ENCODE measurements at regions not wholly inside any gene's neighbourhood (a gene's known extent, or its start where the extent isn't known, plus 50 kb on each side); places are given as distances from the start of the nearest gene placed in this dataset.

GRCh38 chr1:232474826-232475225 is 155.1 kb downstream of the SIPA1L2 start:
- peak overlapping the region; percentile 37 for H3K27ac Mint-ChIP-seq
- H3K4me1 Mint-ChIP-seq: no peaks in the 10 kb centered on the region
- ATAC-seq (no peak), DNase-seq (no peak)
- no peaks in the 10 kb centered on the region for H3K27me3 Mint-ChIP-seq
- H3K36me3 Mint-ChIP-seq (ENCODE audit: low read depth): peaks cover 3% of the 10 kb centered on the region
- no peak overlapping the region for H3K4me3 Mint-ChIP-seq
- no peaks in the 10 kb centered on the region for H3K9me3 ChIP-seq (ENCODE audit: control insufficient read depth, low read length, poor library complexity, severe bottlenecking)

- Mint-ChIP-seq H3K4me3 (no peak overlapping the region), H3K36me3 (ENCODE audit: low read depth) (peaks cover 3% of the 10 kb centered on the region), H3K27ac (no peak overlapping the region), H3K27me3 (no peaks in the 10 kb centered on the region), H3K4me1 (no peaks in the 10 kb centered on the region)
- no peaks in the 10 kb centered on the region for H3K9me3 ChIP-seq (ENCODE audit: control insufficient read depth, low read length, poor library complexity, severe bottlenecking)
- ATAC-seq (no peak), DNase-seq (no peak)
Measured at GRCh38 chr1:232473900-232474299, 156.0 kb downstream of the SIPA1L2 start.

GRCh38 chr1:232473324-232473723 is 156.6 kb downstream of the SIPA1L2 start:
- peaks cover 3% of the 10 kb centered on the region for H3K36me3 Mint-ChIP-seq (ENCODE audit: low read depth)
- no peaks in the 10 kb centered on the region for H3K27me3 Mint-ChIP-seq
- H3K4me1 Mint-ChIP-seq: no peaks in the 10 kb centered on the region
- ATAC-seq: no peak
- no peak overlapping the region for H3K27ac Mint-ChIP-seq
- no peak overlapping the region for H3K4me3 Mint-ChIP-seq
- no peaks in the 10 kb centered on the region for H3K9me3 ChIP-seq (ENCODE audit: control insufficient read depth, low read length, poor library complexity, severe bottlenecking)
- DNase-seq: no peak

- Mint-ChIP-seq H3K4me1 (no peaks in the 10 kb centered on the region), H3K4me3 (no peak overlapping the region), H3K36me3 (ENCODE audit: low read depth) (peaks cover 3% of the 10 kb centered on the region), H3K27me3 (no peaks in the 10 kb centered on the region), H3K27ac (no peak overlapping the region)
- H3K9me3 ChIP-seq (ENCODE audit: control insufficient read depth, low read length, poor library complexity, severe bottlenecking): no peaks in the 10 kb centered on the region
- DNase-seq: no peak
- no peak for ATAC-seq
Measured at GRCh38 chr1:232472485-232473041, 157.4 kb downstream of the SIPA1L2 start.

GRCh38 chr1:232471250-232471649 is 158.7 kb downstream of the SIPA1L2 start:
- H3K9me3 ChIP-seq (ENCODE audit: control insufficient read depth, low read length, poor library complexity, severe bottlenecking): no peaks in the 10 kb centered on the region
- Mint-ChIP-seq H3K27me3 (no peaks in the 10 kb centered on the region), H3K27ac (no peak overlapping the region), H3K4me3 (peak overlapping the region; percentile 3), H3K36me3 (ENCODE audit: low read depth) (peaks cover 3% of the 10 kb centered on the region), H3K4me1 (no peaks in the 10 kb centered on the region)
- DNase-seq (no peak), ATAC-seq (no peak)

GRCh38 chr1:232470711-232471110 is 159.2 kb downstream of the SIPA1L2 start:
- Mint-ChIP-seq H3K27ac (no peak overlapping the region), H3K4me1 (no peaks in the 10 kb centered on the region), H3K4me3 (no peak overlapping the region), H3K27me3 (no peaks in the 10 kb centered on the region), H3K36me3 (ENCODE audit: low read depth) (peaks cover 3% of the 10 kb centered on the region)
- no peak for DNase-seq
- no peak for ATAC-seq
- no peaks in the 10 kb centered on the region for H3K9me3 ChIP-seq (ENCODE audit: control insufficient read depth, low read length, poor library complexity, severe bottlenecking)

GRCh38 chr1:232468249-232468648 is 161.7 kb downstream of the SIPA1L2 start:
- no peak for DNase-seq
- no peaks in the 10 kb centered on the region for H3K9me3 ChIP-seq (ENCODE audit: control insufficient read depth, low read length, poor library complexity, severe bottlenecking)
- no peaks in the 10 kb centered on the region for H3K27me3 Mint-ChIP-seq
- H3K27ac Mint-ChIP-seq: no peak overlapping the region
- H3K4me1 Mint-ChIP-seq: no peaks in the 10 kb centered on the region
- ATAC-seq: no peak
- no peaks in the 10 kb centered on the region for H3K36me3 Mint-ChIP-seq (ENCODE audit: low read depth)
- no peak overlapping the region for H3K4me3 Mint-ChIP-seq

- DNase-seq (no peak), ATAC-seq (no peak)
- Mint-ChIP-seq H3K36me3 (ENCODE audit: low read depth) (no peaks in the 10 kb centered on the region), H3K4me1 (no peaks in the 10 kb centered on the region), H3K27me3 (no peaks in the 10 kb centered on the region), H3K4me3 (no peak overlapping the region), H3K27ac (no peak overlapping the region)
- H3K9me3 ChIP-seq (ENCODE audit: control insufficient read depth, low read length, poor library complexity, severe bottlenecking): no peaks in the 10 kb centered on the region
Measured at GRCh38 chr1:232467073-232467760, 162.7 kb downstream of the SIPA1L2 start.

GRCh38 chr1:232464325-232464724 is 165.6 kb downstream of the SIPA1L2 start:
- Mint-ChIP-seq H3K4me1 (no peaks in the 10 kb centered on the region), H3K27ac (no peak overlapping the region), H3K4me3 (no peak overlapping the region), H3K27me3 (no peaks in the 10 kb centered on the region), H3K36me3 (ENCODE audit: low read depth) (no peaks in the 10 kb centered on the region)
- ATAC-seq (no peak), DNase-seq (no peak)
- no peaks in the 10 kb centered on the region for H3K9me3 ChIP-seq (ENCODE audit: control insufficient read depth, low read length, poor library complexity, severe bottlenecking)

- H3K27me3 Mint-ChIP-seq: no peaks in the 10 kb centered on the region
- H3K36me3 Mint-ChIP-seq (ENCODE audit: low read depth): peaks cover 2% of the 10 kb centered on the region
- H3K4me3 Mint-ChIP-seq: no peak overlapping the region
Measured at GRCh38 chr1:232463225-232463624, 166.7 kb downstream of the SIPA1L2 start.

GRCh38 chr1:232462213-232462612 is 167.7 kb downstream of the SIPA1L2 start:
- H3K36me3 Mint-ChIP-seq (ENCODE audit: low read depth): peaks cover 2% of the 10 kb centered on the region
- no peak overlapping the region for H3K27ac Mint-ChIP-seq
- DNase-seq: no peak
- no peak for ATAC-seq
- H3K27me3 Mint-ChIP-seq: no peaks in the 10 kb centered on the region
- H3K4me1 Mint-ChIP-seq: no peaks in the 10 kb centered on the region
- H3K9me3 ChIP-seq (ENCODE audit: control insufficient read depth, low read length, poor library complexity, severe bottlenecking): no peaks in the 10 kb centered on the region
- no peak overlapping the region for H3K4me3 Mint-ChIP-seq

More at GRCh38 chr1:232463225-232463624, 166.7 kb downstream of the SIPA1L2 start:
- no peak for DNase-seq
- H3K9me3 ChIP-seq (ENCODE audit: control insufficient read depth, low read length, poor library complexity, severe bottlenecking): no peaks in the 10 kb centered on the region
- ATAC-seq: no peak
- Mint-ChIP-seq H3K4me1 (no peaks in the 10 kb centered on the region), H3K27ac (no peak overlapping the region)

- no peaks in the 10 kb centered on the region for H3K9me3 ChIP-seq (ENCODE audit: control insufficient read depth, low read length, poor library complexity, severe bottlenecking)
- DNase-seq (no peak), ATAC-seq (no peak)
- no peaks in the 10 kb centered on the region for H3K4me1 Mint-ChIP-seq
- H3K36me3 Mint-ChIP-seq (ENCODE audit: low read depth): peaks cover 2% of the 10 kb centered on the region
- no peaks in the 10 kb centered on the region for H3K27me3 Mint-ChIP-seq
- no peak overlapping the region for H3K27ac Mint-ChIP-seq
- H3K4me3 Mint-ChIP-seq: no peak overlapping the region
Measured at GRCh38 chr1:232459826-232460225, 170.1 kb downstream of the SIPA1L2 start.

- no peak overlapping the region for H3K27ac Mint-ChIP-seq
- H3K36me3 Mint-ChIP-seq (ENCODE audit: low read depth): peaks cover 2% of the 10 kb centered on the region
- DNase-seq (no peak), ATAC-seq (no peak)
- no peak overlapping the region for H3K4me3 Mint-ChIP-seq
- no peaks in the 10 kb centered on the region for H3K9me3 ChIP-seq (ENCODE audit: control insufficient read depth, low read length, poor library complexity, severe bottlenecking)
- H3K27me3 Mint-ChIP-seq: no peaks in the 10 kb centered on the region
- no peaks in the 10 kb centered on the region for H3K4me1 Mint-ChIP-seq
Measured at GRCh38 chr1:232459087-232459486, 170.8 kb downstream of the SIPA1L2 start.

GRCh38 chr1:232457595-232457994 is 172.3 kb downstream of the SIPA1L2 start:
- Mint-ChIP-seq H3K36me3 (ENCODE audit: low read depth) (peaks cover 2% of the 10 kb centered on the region), H3K27me3 (no peaks in the 10 kb centered on the region), H3K4me1 (no peaks in the 10 kb centered on the region), H3K27ac (no peak overlapping the region), H3K4me3 (no peak overlapping the region)
- DNase-seq (no peak), ATAC-seq (peak; percentile 51)
- no peaks in the 10 kb centered on the region for H3K9me3 ChIP-seq (ENCODE audit: control insufficient read depth, low read length, poor library complexity, severe bottlenecking)

Measured in T-helper 17 cell (primary cell).